Eye (tissue), 1 donor: ENCODE measurements at regions not wholly inside any gene's neighbourhood (a gene's known extent, or its start where the extent isn't known, plus 50 kb on each side); places are given as distances from the start of the nearest gene placed in this dataset.

Experiments used
- DNase-seq: peaks from one replicate; pipeline ENCODE4 v3.0.0-alpha.2; 2015

GRCh38 chr13:64849196-64849595 is 2380.9 kb downstream of the PCDH9 start:
- no peak for DNase-seq

DNA sequence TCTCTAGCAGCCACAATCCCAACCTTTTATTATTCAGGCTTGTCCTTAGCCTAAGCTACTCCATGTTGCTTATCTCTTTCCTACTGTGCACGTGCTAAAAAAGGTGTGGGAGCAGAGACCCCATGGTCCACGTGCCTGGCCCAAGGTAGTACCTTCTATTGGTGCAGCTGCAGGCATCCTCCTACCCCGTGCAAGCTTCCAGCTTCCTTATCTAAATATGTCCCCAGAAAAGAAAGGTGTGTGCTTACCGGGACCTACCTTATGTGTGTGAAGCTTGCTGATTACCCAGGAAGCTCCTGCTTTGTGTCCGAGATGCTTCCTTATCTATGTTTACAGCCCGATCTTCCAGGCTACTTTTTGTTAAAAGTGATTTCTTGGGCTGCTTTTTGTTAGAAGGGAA is 2382.4 kb downstream of the PCDH9 start:
- DNase-seq = no peak

GRCh38 chr13:64845110-64845509 is 2385.0 kb downstream of the PCDH9 start:
- no peak for DNase-seq

- DNase-seq = no peak
Measured at GRCh38 chr13:64819081-64819480, 2411.1 kb downstream of the PCDH9 start.

DNA sequence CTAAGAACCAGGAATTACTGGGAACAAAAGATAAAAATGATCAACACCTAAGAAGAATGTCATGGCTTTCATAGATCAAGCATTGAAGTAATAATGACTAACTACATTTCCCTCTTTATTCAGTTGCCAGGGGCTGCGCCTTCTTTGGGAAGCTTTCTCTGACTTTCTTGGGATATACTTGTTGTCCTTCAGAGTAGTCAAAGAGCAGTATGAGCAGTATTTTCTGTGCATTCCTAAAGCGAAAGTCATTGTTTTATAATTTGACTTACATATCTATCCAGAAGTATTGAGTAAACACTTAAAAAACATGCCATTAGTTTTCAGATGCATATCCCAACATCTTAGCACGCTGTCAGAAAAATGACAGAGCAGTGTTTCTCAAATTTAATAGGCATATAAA is 2412.4 kb downstream of the PCDH9 start:
- no peak for DNase-seq

DNA sequence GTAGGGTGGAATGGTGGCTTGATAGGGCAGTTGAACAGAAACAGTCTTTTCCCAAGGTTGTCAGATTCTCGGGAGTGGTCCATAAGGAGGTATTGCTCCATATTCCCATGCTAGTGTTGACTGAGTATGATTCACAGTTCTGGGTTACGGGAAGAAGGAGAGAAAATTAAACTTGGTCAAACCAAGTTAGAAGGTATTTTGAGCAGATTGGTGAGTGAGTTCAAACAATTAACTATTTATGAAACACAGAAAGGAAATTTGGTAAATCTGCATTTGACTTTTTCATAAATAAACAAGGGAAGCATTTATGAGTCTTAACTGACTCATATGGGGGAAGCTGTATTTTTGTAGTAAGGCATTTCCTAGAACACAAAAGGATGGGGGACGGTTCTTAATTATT is 2419.4 kb downstream of the PCDH9 start:
- no peak for DNase-seq

DNA sequence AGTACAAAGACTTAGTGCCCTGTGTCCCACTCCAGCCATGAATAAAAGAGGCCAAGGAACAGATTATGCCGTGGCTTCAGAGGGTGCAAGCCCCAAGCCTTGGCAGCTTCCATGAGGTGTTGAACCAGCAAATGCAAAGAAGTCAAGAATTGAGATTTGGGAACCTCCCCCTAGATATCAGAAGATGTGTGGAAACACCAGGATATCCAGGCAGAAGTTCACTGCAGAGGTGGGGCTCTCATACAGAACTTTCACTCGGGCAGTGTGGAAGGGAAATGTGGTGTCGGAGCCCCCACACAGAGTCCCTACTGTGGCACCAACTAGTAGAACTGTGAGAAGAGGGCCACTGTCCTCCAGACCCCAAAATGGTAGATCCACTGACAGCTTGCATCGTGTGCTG is 2421.4 kb downstream of the PCDH9 start:
- DNase-seq = no peak

DNA sequence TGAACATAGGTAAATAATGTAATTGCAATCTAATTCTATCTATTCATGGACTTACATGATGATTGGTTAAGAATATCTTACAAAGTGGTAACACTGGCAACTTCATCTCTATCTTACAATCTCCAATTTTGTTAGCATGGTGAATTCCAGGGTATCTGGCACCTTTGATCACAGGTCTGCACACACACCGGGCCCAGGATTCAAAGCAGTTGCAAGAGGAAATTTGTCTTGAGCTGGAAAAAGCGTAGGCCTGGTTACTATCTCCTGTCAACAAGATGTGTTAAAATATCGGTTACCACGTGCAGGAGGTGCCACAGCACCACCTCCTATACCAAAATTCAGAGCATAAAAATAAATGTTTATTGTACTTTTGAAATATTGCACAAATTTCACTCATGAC is 2428.4 kb downstream of the PCDH9 start:
- no peak for DNase-seq

DNA sequence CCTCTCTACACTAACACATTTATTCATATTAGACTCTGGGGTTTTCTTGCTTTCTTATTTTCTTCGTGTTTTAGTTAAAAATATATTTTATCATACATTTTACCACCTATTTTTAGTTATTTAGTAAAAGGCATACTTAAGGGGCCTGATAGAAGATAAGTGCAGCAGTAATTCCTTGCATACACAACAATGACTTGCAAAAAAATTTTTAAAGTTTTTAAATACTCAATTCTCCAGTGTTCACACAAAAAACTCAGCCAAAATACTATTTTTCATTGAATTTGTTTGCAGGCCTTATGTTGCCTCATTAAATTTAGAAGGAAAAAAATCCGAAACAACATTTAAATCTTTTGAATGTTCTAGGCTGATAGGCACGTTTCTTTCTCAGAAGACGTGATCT is 2431.7 kb downstream of the PCDH9 start:
- DNase-seq = no peak

DNA sequence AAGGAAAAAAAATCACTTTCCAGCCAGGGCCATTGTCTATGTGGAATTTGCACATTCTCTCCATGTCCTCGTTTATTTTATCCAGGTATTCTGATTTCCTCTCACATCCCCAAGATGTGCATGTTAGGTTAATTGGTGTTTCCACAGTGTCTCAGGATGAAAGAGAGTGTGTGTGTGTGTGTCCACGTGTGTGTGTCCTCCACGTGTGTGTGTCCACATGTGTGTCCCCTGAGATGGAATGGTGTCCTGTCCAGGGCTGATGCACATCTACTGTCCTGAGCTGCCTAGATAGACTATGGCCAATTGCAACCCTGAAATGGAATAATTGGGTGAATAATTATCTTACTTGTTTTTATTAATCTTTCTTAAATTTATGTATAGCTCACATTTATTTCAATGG is 2436.5 kb downstream of the PCDH9 start:
- no peak for DNase-seq

GRCh38 chr13:64793131-64793530 is 2437.0 kb downstream of the PCDH9 start:
- DNase-seq = no peak

GRCh38 chr13:64791373-64791772 is 2438.8 kb downstream of the PCDH9 start:
- DNase-seq = no peak

- no peak for DNase-seq
Measured at GRCh38 chr13:64782466-64782865, 2447.7 kb downstream of the PCDH9 start.

- DNase-seq = no peak
Measured at GRCh38 chr13:64778002-64778401, 2452.1 kb downstream of the PCDH9 start.

- no peak for DNase-seq
Measured at GRCh38 chr13:64774915-64775314, 2455.2 kb downstream of the PCDH9 start.

- DNase-seq = no peak
Measured at GRCh38 chr13:64770743-64771142, 2459.4 kb downstream of the PCDH9 start.

- DNase-seq = no peak
Measured at GRCh38 chr13:64767054-64767453, 2463.1 kb downstream of the PCDH9 start.

GRCh38 chr13:64765636-64766035 is 2464.5 kb downstream of the PCDH9 start:
- no peak for DNase-seq

GRCh38 chr13:64758521-64759244 is 2471.5 kb downstream of the PCDH9 start:
- no peak for DNase-seq

DNA sequence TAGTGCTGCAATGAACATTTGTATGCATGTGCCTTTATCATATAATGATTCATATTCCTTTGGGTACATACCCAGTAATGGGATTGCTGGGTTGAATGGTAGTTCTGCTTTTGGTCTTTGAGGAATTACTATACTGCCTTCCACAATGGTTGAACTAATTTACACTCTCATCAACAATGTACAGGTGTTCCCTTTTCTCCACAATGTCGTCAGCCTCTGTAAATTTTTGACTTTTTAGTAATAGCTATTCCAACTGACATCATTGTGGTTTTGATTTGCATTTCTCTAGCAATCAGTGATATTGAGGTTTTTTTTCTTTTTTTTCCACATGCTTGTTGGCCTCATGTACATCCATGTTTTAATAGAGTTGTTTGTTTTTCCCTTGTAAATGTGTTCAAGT is 2473.5 kb downstream of the PCDH9 start:
- DNase-seq = no peak

DNA sequence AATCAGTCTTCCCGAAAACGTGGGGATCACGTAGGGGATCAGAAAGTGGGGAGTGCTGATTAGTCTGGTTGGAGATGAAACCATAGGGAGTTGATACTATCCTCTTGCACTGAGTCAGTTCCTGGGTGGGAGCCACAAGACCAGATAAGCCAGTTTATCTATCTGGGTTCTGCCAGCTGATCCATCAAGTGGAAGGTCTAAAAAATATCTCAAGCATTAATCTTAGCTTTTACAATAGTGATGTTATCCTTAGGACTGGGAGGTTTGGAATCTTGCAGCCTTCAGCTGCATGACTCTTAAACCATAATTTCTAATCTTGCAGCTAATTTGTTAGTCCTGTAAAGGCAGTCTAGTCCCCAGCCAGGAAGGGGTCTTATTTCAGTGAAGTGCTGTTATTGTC is 2474.2 kb downstream of the PCDH9 start:
- DNase-seq = no peak

GRCh38 chr13:64753233-64754000 is 2476.7 kb downstream of the PCDH9 start:
- DNase-seq = no peak

DNA sequence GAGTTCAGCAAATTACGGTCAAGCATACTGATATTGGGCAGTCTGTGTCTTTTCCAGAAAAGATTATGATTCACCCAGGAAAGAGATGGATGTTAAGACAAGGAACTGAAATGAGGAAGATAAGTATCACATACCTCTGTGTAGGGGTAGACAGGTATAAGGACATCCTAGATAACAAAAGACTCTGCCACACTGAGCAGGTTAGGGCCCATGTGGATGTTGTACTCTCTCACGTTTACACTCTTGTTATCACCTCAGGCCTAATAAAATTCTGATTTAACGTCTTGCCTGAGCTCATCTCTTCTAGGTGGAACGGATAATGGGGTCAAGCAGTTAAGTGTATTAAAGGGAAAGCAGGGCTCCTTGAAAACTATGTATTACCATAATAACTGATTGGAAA is 2480.8 kb downstream of the PCDH9 start:
- no peak for DNase-seq

DNA sequence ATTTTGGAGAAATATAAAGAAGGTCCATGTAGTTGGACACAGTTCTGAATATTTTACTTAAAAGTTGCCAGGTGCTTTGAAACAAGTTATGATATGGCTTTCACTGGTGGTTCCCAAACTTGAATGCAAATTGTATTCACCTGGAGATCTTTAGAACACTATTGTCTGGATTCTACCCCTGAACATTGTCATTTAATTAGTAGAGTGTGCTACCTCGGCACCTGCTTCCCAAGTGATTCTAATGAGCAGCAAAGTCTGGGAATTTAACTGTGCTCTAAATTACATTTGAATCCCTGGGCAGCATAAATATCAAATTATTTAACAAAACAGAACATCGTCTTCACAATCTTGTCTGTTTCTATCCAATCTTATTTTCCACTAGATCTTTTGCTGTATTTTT is 2483.3 kb downstream of the PCDH9 start:
- DNase-seq = no peak

DNA sequence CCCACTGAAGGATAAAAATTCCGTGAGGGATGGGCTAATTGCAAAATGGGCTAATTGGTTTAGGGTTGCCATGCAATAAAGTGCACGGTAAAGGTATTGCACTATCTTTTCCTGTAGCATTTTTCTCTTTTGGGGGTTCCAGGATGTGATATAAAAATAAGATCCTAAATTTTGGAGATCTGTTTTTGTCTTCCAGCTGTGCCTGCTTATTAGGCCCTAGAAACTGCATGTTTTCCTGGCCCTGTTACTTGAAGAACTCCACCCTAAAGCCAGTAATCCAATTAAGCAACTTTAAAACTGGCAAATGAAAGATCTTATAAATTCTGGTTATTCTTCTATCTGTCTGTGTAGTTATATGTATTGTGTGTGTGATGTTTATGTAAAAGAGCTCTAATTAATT is 2489.6 kb downstream of the PCDH9 start:
- DNase-seq = no peak
